GM18505 (cell line): ENCODE measurements at regions not wholly inside any gene's neighbourhood (a gene's known extent, or its start where the extent isn't known, plus 50 kb on each side); places are given as distances from the start of the nearest gene placed in this dataset.
"Not testable (repeated sequence)": the region's sequence is repeated elsewhere in the genome, so short reads cannot be mapped to it uniquely, and the experiment has no call there.

ENCODE experiments used
- ATAC-seq: cut with Tn5 transposase; IDR thresholded peaks from one replicate; pipeline ENCODE4 v1.9.1; 2021; ENCODE audit not compliant: unreplicated experiment
- POLR2A ChIP-seq: IDR thresholded peaks from 4 replicates; pipeline ENCODE4 v1.6.1; 2011; ENCODE audit warnings: borderline replicate concordance; ENCODE audit not compliant: insufficient read depth, insufficient read length; ENCODE audit errors: extremely low read depth

DNA sequence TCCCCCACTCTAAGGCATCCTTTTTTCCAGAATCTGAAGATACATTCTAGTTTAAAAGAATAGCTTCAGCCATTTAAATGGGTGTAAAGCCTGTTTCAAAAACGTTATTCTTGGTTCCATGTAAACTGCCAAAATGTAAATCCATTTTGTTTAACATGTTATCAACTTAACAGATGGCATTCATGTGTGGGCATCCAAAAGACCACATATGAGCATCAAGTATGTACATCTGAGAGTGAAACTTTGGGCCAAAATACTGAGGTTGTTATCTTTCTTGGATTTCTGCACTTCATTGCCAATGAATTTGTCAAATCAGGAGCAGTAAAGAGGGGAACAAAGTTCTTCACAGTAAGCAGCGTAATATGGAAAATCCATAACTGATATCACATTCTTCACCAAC is 395.4 kb downstream of the ZNF804A start:
- no peak for ATAC-seq
- TF ChIP-seq POLR2A, result no peak

DNA sequence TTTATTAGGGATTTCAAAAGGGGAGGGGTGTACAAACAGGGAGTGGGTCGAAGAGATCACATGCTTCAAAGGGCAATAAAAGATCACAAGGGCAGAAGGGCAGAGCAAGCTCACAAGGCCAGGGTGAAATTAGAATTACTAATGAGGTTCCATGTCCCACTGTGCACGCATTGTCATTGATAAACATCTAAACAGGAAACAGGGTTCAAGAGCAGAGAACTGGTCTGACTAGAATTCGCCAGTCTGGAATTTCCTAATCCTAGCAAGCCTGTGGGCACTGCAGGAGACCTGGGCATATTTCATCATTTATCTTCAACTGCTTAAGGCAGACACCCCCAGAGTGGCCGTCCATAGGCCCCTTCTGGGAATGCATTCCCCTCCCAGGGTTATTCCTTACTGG is 408.2 kb downstream of the ZNF804A start:
- ATAC-seq, result no peak
- no peak for TF ChIP-seq POLR2A

DNA sequence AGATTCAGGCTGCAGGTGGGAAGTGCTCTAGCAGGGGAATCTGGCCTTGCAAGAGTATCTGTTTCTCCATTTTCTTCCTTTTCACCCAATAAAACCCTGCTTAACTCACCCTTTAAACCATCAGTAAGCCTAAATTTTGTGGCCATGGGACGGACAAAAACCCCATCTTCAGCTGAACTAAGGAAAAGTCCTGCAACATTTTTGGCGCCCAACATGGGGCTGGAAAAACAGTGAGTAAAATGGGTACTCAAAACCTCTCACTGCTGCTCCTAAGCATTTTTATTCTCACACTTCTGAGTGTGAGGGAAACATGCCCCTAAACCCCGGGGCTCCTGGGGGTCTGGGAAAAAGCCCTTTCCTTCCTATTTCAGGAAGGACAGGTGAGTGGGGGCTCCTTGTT is 414.3 kb downstream of the ZNF804A start:
- no peak for ATAC-seq

DNA sequence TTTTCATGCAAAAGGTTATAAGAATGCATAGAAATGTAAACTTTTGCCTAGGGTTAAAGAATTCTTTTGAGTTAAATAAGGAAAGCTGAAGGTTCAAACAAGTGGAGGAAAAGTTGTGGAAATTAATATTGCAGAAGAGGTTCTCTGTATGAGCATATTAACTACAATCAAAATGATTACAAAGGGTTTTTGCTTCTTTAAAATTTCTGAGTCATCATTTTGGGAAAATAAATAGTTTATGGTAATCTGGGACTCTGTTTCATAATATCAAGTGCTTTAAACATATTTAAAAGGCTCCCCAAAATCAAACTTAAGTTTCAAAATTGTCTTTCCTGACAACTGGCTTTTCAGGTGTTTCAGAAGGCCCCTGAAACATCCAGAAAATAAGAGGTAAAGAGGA is 415.7 kb downstream of the ZNF804A start:
- no peak for ATAC-seq
- no peak for TF ChIP-seq POLR2A

More for the DNA sequence above, 414.3 kb downstream of the ZNF804A start:
- TF ChIP-seq POLR2A, result no peak

DNA sequence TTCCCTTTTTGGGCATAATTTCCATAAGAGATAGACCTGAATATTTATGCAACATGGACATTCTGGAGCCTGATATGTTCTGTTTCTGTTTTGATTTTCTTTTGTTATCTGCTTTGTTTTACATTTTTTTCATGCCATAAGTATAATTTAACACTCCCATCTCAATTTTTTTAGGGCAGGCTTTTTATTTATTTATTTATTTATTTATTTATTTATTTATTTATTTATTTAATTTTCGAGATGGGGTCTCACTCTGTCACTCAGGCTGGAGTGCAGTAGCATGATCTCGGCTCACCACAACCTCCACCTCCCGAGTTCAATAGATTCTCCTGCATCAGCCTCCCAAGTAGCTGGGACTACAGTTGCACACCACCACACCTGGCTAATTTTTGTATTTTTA is 427.6 kb downstream of the ZNF804A start:
- not testable (repeated sequence) for ATAC-seq

DNA sequence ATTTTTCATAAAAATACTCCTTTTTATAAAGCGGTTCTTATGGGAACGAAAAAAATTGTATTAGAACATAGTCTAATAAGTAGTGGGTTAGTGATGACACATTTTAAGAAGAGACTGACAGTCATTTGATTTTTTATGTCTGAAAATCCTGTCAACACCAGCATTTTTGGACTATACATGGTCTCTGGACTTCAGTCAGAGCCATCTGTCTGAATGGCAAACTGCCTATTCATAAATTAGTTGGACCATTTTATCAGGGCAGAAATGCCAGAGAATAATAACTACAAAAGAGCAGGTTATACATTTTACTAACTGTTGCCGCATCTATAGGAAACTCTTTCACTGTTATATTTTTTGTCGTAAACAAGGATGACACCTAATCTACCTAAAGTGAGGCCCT is 437.6 kb downstream of the ZNF804A start:
- ATAC-seq, result no peak
- no peak for TF ChIP-seq POLR2A

DNA sequence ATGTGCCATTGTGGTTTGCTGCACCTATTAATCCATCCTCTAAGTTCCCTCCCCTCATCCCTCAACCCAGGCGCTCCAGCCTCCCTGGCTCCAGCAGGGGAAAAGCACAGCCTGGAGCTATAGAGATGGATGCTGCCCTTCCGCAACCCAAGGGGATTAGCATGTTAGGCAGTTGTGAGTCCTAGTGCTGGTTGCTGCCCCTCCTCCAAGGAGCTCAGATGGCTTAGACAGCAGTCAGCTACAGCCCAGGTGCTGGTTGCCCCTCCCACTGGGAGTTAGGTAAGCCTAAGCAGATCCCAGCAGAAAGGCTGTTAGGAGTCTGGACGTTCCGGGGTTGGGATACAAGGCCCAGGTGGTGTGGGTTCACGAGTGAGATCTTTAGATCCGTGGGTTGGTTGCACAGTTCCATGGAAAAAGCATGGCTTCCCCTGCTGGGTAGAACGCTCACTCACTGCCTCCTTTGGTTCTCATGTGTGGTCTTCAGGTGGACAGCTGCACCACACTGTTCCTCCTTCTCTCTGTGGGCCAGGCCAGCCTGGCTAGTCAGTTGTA is 446.1 kb downstream of the ZNF804A start:
- ATAC-seq, result no peak
- TF ChIP-seq POLR2A, result no peak

DNA sequence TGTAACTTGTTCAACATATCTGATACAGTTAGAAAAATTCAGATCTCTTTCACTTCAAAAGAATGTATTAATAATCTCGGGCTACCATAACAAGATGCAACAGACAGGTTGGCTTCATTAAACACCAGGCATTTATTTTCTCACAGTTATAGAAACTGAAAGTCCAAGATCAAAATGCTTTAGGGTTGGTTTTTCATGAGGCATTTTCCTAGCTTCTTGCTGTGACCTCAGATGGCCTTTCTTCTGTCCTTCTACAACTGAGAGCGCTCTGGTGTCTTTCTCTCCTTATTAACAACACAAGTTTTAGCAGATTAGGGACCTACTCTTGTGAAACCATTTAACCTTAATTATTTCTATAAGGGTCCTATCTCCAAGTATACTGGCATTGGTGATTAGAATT is 452.5 kb downstream of the ZNF804A start:
- no peak for ATAC-seq

DNA sequence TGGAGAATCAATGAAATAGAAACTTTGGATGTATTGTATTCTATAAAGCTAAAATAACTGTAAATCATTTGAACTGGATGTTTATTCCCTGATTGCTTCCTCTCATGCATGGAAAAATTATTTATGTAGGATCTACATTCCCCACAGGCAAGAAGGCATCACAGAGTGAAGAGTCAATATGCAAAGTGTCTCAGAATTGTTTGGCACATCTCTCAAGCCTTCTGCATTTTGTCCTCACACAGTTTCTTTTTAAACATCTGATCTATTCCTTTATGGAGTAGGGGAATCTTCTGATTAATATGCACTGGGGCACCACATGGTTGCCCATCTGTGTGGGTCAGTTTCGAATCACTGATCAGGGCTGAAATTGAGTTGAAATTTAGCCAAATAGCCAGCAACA is 465.4 kb downstream of the ZNF804A start:
- ATAC-seq, result no peak
- no peak for TF ChIP-seq POLR2A

More for the DNA sequence above, 452.5 kb downstream of the ZNF804A start:
- no peak for TF ChIP-seq POLR2A

DNA sequence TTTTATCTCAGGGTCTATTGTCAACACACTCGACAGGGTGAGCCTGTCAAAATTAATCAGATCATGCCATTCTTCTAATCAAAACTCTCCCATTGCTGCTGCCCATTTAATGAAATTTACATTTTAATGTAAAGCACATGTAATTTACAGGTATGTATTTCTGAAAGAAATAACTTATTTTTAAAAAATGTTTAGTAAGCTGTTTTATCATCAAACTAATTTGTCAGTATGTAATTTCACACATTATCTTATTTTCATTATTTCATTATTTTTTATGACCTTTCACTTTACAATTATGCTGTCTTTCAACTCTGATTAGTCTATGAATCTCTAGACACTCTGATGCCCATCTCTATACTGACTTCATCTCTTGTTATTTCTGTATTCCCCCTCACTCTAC is 467.8 kb downstream of the ZNF804A start:
- ATAC-seq, result no peak
- no peak for TF ChIP-seq POLR2A

DNA sequence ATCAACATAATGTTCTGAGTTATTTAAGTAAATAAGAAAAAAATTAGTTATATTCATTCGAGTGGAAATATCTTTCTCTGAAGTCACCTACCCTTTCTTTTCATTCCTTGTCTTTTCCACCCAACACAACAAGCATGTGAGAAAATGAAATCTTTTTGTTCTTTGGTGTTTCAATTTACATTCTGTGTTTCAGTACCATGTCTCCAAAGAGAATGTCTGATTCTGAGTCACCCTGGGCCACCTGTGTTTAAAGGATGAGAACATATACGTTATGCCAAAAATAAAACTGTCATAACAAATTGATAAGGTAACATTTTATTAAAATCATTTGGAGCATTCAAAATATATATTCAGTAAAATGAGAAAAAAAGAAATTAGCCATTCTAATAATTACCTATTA is 470.8 kb downstream of the ZNF804A start:
- ATAC-seq, result no peak
- no peak for TF ChIP-seq POLR2A

DNA sequence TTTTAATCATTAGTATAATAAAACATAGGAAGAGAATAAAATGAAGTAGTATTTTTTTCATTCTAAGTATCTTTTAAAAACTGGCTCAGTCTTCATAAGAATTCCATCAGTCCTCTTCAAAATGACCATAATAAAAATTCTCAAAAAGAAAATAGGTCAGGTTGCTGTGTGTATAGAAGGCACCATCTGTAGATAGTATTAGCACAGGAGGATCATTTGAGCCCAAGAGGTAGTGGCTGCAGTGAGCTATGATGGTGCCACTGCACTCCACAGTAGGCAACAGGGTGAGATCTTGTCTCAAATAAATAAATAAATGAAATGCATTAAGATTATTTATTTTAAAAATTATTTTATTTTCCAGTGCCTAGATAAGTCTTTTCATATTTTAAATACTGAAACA is 475.8 kb downstream of the ZNF804A start:
- ATAC-seq, result no peak
- TF ChIP-seq POLR2A, result no peak

DNA sequence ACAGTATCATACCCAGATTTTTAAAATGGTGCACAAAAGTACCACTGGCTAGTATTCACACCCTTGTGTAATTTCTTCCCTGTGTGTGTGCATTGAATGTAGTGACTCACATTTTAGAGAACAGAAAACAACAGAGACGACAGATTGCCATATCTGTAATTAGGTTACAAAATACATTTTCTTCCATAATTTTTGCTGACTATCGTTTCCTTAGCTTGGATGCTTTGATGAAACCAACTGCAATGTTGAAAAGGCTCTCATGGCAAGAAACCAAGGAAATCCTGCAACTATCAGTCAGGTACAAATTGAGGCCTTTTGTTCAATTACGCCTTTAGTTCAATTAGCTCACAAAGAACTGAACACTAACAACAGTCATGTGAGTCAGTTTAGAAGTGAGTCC is 484.4 kb downstream of the ZNF804A start:
- no peak for ATAC-seq
- TF ChIP-seq POLR2A, result no peak

DNA sequence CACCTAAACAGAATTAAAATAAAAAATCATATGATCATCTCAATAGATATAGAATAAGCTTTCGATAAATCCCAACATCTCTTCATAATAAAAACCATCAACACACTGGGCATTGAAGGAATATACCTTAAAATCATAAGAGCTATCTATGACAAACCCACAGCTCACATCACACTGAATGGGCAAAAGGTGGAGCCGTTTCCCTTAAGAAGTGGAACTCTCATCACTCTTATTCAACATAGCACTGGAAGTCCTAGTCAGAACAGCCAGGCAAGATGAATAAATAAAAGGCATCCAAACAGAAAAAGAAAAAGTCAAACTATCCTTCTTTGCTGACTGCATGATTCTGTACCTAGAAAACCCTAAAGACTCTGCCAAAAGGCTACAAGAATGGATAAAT is 510.3 kb downstream of the ZNF804A start:
- ATAC-seq, result no peak
- no peak for TF ChIP-seq POLR2A

DNA sequence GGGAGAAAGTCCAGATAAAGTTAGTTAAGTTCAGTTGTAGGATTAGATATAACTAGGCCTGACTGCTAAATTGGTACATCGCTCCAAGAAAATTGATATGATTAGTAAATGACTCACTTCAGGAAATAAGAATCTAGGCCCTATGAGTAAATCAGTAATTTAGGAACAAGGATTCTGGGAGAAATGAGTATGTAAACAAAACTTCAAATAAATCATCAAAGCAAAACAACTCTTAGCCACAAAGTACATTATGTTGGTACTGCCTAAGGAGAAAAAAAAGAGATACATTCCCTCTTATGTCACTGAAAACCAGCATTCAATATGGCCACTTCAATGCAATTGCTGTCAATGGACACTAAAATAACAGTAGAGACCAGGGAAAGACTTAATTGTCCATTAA is 529.1 kb downstream of the ZNF804A start:
- TF ChIP-seq POLR2A, result no peak
- ATAC-seq, result no peak
